ENCODE measurements at regions not wholly inside any gene's neighbourhood (a gene's known extent, or its start where the extent isn't known, plus 50 kb on each side); places are given as distances from the start of the nearest gene placed in this dataset.
"Not testable (repeated sequence)": the region's sequence is repeated elsewhere in the genome, so short reads cannot be mapped to it uniquely, and the experiment has no call there.

DNA sequence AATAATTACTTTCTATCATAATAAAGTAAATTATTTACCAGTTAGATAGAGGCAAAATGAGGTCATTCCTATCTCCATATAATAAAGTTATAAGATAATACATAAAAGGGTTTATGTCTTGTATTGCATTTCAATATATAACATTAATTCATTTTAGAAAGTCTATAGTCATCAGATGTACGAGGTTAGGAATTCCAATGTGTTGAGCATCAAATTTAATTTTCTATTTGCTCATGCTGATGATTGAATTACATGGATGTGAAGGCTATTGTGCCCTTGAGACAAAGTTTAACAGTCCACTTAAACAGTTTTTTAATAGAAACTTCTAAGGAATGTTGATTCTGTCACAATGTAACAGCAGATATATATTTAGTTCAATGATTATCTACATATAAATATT, 678.3 kb upstream of the LRRN3 start:
- no peak for DNase-seq (ENCODE audit: low read depth in 4 of 4, low spot score in 2 of 4)

DNA sequence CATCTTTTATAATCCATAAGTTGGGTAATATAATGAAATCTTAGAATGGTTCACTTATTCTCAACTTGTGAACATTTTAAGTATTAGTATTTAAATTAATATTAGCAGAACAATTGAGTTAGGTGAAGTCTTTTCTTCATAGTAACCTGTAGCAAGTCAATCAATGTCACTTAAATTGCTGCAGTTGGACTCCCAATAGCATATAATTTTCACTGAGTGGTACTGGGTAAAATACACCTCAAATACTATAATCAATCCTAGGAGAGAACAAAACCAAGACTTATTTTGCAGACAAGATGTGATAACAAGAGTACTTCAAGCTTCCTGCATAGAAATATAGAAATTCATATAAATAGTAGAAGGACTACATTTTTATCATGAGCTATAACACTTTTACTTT, 677.9 kb upstream of the LRRN3 start:
- no peak for DNase-seq (ENCODE audit: low read depth in 4 of 4, low spot score in 2 of 4)

DNA sequence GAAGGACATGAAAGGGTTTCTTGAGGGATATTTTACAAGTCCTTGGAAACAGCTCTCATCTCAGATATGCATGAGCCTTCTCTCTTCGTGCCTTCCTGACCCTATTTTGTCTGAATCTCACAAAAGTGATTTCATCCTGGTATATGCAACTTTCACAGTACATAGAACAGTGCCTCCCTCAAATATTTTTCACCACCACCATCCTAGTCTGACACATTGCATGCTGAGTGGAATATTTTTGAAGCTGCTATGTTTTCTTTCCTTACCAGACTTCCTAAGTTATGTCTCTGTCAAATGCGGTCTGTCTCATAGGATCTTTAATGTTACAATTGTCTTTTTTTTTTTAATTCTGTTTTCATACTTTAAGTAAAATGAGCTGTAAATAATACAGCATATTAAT, 673.3 kb upstream of the LRRN3 start:
- no peak for DNase-seq (ENCODE audit: low read depth in 4 of 4, low spot score in 2 of 4)

DNA sequence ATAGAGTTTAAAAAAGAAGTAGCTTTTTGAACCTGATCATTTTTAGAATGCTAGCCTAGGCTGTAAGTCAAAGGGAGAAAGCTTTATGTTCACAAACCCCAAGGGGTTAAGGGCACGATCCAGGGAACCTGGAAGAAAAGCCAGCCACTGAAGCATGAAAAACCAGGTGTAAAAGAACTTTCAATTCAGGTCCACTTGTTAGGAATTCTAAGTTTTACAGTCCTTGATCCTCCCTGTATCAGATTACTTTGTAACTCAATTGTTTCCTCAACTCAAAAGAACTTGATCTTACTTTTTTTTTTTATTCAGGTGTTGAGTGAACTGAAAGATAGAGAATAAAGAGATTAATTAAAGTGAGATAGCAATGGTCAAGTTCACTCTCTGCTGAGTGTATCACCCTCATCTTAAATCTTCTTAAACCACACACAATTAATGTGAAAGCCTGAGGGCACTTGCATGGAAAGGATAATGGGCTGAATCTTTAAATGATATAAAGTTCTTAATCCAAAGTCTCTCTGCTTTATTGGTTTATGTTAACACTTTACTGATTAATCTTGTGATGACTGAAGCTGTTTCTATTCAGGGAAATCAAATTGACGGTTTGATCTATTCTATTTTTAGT, 672.2 kb upstream of the LRRN3 start:
- DNase-seq (ENCODE audit: low read depth in 4 of 4, low spot score in 2 of 4), result peak in 3 of 4 donors; percentile 13 to 31 (median 29)

DNA sequence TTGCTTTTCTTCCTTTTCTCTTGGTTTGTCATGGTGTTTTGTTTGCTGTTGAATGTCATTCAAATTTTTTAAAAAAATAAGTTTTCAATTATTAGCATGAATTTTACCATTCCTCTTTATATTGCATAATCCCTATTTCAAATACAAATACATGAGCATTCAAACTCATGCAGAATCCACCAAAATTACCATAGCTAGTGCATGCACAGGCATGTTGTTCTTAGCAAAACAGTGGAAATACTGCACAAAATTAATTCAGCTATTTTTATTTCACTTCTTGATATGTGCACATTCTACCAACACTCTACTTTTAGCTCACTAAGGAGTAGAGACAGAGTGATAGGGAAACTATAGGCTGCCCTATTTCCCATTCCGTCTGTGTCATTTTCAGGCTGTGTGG, 670.1 kb upstream of the LRRN3 start:
- DNase-seq (ENCODE audit: low read depth in 4 of 4, low spot score in 2 of 4), result no peak

DNA sequence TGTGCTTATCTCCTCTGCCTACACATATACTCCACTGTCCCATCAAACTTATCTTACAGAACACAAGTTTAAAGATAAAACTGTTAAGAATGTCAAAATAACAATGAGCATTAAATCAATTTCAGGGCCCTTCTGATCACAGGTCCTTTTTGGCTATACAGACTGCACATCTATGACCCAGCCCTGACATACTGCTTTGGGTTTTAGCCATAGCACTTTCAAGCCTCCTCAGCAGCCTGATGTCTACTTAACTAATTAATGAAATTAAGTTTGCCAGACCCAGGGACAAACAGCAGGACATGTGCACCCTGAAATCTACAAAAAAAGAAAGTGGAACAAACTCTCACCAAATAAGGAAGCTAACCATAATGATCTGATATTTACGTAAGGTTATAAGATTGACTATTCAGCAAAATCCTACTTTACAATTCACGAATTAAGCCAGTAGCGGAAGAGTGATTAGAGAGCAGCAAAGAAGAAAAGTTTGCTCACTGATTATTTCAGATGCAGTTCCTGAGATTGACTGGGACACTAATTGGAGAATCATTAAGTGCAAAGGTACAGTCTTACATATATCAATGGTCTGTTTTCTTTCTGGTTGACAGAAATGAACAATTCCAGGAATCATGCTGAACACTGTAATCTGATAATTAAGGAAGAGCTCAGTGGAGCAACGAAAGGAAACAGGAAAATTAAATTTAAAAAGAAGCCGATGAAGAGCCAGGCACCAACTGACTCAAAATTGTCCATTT, 669.3 kb upstream of the LRRN3 start:
- no peak for DNase-seq (ENCODE audit: low read depth in 4 of 4, low spot score in 2 of 4)

DNA sequence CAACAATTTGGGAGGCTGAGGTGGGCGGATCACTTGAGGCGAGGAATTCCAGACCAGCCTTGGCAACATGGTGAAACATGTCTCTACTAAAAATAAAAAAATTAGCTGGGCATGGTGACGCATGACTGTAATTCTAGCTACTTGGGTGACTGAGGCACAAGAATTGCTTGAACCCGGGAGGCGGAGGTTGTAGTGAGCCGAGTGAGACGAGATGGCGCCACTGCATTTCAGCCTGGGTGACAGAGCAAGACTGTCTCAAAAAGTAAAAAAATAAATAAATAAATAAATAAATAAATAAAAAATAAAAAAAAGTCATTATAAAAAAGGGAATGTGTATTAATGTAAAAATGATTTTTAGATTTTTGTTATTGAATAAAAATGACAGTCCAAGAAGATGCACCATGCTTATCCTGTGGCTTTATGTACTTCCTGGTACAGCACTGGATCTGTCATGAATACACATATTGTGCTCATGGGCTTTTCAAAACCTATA, 658.8 kb upstream of the LRRN3 start:
- DNase-seq (ENCODE audit: low read depth in 4 of 4, low spot score in 2 of 4), result no peak

DNA sequence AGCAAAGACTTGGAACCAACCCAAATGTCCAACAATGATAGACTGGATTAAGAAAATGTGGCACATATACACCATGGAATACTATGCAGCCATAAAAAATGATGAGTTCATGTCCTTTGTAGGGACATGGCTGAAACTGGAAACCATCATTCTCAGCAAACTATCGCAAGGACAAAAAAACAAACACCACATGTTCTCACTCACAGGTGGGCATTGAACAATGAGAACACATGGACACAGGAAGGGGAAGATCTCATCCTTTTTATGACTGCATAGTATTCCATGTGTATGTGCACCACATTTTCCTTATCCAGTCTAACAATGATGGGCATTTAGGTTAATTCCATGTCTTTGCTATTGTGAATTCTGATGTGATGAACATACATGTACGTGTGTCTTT, 652.0 kb upstream of the LRRN3 start:
- DNase-seq (ENCODE audit: low read depth in 4 of 4, low spot score in 2 of 4), result not testable (repeated sequence)

DNA sequence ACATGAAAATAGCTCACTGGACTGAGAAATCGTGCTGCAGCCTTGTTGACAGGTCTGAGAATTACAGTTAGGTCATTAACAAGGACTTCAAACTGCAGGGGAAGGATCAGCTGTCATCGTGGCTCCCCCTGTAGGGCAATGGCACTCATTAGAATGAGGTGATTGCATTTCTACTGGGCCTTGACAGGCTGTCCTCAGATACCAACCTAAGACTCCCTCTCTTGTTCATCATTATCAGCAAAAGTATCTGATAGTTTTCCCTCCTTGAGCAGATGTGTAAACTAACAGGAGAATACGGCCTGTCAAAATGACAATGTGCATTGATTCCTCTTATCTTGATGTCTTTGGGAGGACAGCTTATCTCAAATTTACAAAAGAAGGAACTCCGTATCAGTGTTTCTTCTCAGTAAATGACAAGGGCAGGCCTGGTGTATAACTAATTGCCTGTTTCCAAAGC, 648.5 kb upstream of the LRRN3 start:
- DNase-seq (ENCODE audit: low read depth in 4 of 4, low spot score in 2 of 4), result peak in 2 of 4 donors; percentile 36 to 38

DNA sequence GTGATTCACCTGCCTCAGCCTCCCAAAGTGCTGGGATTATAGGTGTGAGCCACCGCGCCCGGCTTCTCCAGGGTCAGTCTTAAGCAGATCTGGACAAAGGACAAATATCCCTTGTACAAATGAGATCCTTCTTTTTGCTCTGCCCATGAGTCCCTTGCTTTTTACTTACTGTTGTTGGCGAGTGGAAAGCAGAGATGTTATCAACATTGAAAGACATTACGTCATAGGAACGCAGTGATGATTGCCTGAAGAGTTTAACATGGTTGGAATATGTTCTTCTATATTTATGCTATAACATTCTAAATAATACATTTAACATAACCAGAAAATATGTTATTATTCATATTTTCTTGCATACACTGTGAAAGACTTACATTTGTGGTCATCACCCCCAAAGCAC, 644.3 kb upstream of the LRRN3 start:
- no peak for DNase-seq (ENCODE audit: low read depth in 4 of 4, low spot score in 2 of 4)

DNA sequence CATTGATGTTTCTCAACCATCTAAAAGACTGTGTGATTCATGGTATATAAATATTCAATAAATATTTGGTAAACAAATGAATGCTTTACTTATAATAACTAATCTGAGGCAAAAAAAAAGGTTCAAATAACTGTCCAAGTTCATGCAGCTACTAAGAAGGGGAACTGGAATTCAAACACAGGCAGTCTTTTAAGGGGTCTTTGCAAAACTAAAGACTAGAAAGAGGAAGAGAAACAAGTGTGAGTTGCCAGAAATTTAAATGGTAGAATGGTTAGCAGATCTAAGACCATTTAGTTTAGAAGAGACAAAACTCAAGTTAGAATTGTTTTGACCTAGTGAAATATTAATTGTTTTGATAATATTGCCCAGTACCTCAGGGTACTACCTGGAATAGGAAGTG, 642.0 kb upstream of the LRRN3 start:
- DNase-seq (ENCODE audit: low read depth in 4 of 4, low spot score in 2 of 4), result no peak

DNA sequence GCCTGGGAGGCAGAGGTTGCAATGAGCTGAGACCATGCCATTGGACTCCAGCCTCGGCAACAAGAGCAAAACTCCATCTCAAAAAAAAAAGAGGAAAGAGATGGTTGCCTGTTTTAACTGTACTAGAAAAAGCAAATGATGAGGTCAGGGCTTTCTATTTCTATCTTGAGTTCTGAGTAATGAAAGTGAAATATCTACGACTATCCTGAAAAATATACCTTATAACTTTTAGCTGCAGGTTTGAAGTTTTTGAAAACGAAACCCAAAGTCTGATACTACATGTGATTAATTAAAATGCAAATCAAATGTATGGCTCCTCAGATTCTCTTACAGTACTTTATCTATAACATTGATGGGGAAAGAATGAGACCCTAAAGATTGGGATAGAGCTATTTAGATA, 636.2 kb upstream of the LRRN3 start:
- DNase-seq (ENCODE audit: low read depth in 4 of 4, low spot score in 2 of 4), result no peak

DNA sequence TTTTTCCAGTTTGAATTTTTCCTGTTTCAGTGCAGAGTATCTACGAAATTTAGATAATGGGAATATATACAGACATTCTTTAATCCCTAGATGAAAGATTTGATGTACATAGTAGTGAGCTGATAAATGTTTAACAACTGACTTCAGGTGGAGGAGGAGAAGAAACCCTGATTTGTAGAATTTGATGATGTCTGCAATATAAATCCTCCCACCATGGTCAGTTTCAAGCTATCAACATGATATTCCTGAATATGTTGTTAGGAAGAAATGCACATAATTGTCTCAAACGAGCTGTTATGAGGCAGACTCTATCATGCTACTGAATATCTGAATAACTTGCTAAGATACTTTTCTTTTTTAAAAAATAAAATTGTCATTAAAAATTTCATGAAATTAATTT, 629.3 kb upstream of the LRRN3 start:
- no peak for DNase-seq (ENCODE audit: low read depth in 4 of 4, low spot score in 2 of 4)

DNA sequence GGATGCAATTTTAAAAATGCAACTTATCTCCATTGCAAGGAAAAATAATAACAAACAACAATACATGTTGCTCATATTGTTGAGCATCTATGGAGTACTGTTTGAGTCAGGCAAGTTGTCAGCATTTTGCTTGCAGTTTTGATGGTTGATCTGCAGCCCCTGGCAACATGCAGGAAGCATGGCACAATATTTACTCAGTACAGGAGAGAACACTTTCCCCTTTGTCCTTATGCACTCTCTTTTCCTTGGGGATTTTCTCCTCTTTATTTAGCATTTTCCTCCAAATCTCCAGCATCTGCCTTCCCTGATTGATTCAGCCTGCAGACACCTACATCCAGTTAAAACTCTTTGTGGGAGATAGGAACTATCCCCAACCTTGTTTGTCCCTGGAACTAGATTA, 620.5 kb upstream of the LRRN3 start:
- DNase-seq (ENCODE audit: low read depth in 4 of 4, low spot score in 2 of 4), result no peak

DNA sequence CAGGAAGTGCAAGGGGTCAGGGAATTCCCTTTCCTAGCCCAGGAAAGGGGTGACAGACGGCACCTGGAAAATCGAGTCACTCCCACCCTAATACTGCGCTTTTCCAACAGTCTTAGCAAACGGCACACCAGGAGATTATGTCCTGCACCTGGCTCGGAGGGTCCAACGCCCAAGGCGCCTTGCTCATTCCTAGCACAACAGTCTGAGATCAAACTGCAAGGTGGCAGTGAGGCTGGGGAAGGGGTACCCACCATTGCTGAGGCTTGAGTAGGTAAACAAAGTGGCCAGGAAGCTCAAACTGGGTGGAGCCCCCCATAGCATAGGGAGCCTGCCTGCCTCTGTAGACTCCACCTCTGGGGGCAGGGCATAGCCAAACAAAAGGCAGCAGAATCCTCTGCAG, 618.5 kb upstream of the LRRN3 start:
- not testable (repeated sequence) for DNase-seq (ENCODE audit: low read depth in 4 of 4, low spot score in 2 of 4)

DNA sequence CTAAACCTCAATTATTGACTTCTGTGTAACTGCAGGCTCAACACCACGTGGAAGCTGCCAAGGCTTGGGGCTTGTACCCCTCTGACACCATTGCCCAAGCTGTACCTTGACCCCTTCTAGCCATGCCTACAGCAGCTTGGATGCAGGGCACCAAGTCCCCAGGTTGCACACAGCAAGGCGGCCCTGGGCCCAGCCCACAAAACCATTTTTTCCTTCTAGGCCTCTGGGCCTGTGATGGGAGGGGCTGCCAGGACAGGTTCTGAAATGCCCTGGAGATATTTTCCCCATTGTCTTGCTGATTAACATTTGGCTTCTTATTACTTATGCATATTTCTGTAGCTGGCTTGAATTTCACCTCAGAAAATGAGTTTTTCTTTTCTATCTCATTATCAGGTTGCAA, 610.0 kb upstream of the LRRN3 start:
- no peak for DNase-seq (ENCODE audit: low read depth in 4 of 4, low spot score in 2 of 4)

DNA sequence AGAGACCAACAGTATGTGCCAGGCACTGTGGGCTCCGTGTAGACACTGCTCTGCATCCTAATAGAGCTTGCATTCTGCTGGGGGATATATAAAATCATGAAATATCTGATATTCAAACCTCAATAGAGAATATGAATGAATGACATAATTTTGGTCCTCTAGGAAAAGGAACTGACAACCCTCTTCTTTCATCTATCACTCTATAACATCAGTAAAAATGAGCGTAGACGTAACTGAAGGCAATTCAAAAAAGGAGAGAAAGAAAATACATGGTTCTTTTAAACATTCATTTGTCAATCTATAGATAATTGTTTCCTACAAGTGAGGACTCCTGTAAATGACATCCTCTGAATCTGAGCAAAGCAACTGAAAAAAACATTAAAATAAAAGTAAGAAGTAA, 607.4 kb upstream of the LRRN3 start:
- no peak for DNase-seq (ENCODE audit: low read depth in 4 of 4, low spot score in 2 of 4)

DNA sequence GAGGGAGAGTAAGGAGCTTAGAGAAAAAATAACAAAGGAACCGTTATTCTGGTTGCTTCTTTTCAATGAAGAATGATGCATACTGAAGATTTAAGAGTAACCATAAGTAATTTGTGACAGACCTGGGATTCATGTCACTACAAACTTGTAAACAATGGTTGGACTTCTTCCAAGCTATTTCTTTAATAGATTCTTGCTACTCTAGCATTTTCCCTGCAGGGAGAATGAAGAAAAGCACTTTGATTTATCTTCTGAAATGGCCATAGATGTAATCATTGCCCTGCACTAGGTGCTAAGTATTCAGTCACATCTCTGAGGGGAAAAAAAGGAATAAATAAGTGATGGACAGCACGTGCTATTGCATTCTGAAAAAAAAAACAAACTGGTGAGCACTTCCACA, 606.6 kb upstream of the LRRN3 start:
- DNase-seq (ENCODE audit: low read depth in 4 of 4, low spot score in 2 of 4), result no peak

DNA sequence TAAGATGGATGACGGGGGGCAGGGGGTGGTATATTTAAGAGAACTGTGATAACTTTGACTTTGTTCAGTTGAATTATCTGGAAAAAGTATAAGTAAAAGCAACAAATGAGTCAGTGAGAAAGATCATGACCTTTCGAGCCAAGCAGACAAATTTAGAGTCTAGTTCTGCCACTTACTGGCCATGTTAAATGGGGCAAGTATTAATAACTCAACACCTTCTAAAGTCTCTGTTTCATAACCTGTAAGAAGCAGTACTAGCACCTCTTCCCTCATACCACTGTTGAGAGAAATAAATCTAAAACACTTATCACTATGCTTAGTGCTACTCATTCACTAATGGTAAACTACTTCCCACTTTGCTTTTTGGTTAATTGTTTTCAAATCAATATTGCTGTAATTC, 604.4 kb upstream of the LRRN3 start:
- DNase-seq (ENCODE audit: low read depth in 4 of 4, low spot score in 2 of 4), result no peak

DNA sequence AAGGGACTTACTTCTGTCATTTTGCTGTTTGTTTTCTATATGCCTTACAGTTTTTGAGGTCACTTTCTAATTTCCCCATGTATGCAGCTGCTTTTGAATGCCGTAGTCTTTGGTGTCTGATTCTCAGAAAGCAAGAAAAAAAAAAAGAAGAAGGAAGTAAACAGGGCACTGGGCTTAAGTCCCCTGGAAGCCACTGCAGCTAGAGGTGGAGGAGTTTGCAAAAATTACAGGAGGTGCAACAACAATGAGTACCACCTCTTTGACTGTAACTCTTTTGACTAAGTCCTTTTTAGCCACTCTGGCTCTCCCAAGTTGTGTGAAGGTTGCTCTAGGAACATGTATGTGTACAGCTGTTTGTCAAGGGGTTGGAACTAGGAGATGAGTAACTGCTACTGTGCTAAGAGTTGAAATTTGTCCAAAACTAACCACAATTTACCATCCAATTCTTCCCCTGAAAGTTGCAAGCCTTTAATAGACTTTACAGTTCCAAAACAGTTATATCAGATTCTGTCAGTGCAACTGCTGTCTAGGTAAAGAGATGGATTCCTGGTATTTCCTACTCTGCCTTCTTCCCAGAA, 588.0 kb upstream of the LRRN3 start:
- DNase-seq (ENCODE audit: low read depth in 4 of 4, low spot score in 2 of 4), result no peak

DNA sequence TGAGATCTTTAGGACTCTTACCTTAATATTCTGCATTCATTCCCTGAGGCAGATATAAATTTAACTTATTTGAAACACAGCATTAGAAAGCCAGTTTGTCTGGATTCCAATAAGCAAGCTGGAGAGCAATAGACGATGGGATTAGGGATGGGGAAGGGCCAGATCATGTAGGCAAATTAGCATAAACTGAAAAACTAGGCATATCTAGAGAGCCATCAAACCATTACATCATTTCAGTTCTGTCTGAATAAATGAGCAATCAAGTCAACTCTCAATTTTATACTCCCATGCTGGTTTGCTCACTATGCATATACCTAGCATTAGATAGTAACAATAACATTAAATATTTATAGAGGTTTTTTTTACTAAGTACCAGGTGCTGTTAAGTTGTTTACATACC, 583.6 kb upstream of the LRRN3 start:
- DNase-seq (ENCODE audit: low read depth in 4 of 4, low spot score in 2 of 4), result no peak

DNA sequence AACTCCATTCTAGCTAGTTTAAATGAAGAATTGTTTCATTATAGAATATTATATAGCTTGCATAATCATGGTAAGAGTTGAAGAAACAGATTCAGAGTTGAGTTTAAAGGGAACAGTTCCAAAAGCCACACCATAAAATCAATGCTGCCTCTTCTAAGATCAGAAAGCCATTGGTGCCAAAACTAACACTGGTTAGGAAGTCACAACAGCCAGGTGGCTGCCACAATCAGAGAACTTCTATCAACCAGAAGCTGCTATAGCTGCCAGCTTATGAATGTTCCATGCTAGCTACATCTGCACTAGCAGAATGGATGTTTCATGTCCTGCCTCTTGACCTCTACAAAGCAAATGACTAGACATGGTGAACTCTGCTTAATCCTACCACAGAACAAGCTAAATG, 583.1 kb upstream of the LRRN3 start:
- no peak for DNase-seq (ENCODE audit: low read depth in 4 of 4, low spot score in 2 of 4)
